SIG-M5 (cell line): ENCODE measurements at regions not wholly inside any gene's neighbourhood (a gene's known extent, or its start where the extent isn't known, plus 50 kb on each side); places are given as distances from the start of the nearest gene placed in this dataset.
"Not testable (repeated sequence)": the region's sequence is repeated elsewhere in the genome, so short reads cannot be mapped to it uniquely, and the experiment has no call there.

ENCODE experiments used
- DNase-seq: peaks from one replicate; lab custom pipeline; 2025; lab: John Stamatoyannopoulos, UW

GRCh38 chr11:109480251-109480650 is 58.3 kb downstream of the C11orf87 start:
- no peak for DNase-seq

- DNase-seq = no peak
These were observed 64.1 kb downstream of the C11orf87 start for GRCh38 chr11:109486129-109486528.

GRCh38 chr11:109490953-109491635 is 69.1 kb downstream of the C11orf87 start:
- DNase-seq = no peak

- DNase-seq = no peak
These were observed 84.1 kb downstream of the C11orf87 start for GRCh38 chr11:109506115-109506514.

- DNase-seq = no peak
These were observed 85.3 kb downstream of the C11orf87 start for GRCh38 chr11:109507331-109507730.

GRCh38 chr11:109507836-109508561 is 86.0 kb downstream of the C11orf87 start:
- no peak for DNase-seq

GRCh38 chr11:109508943-109509342 is 87.0 kb downstream of the C11orf87 start:
- DNase-seq = no peak

GRCh38 chr11:109510316-109510715 is 88.3 kb downstream of the C11orf87 start:
- DNase-seq = no peak

- no peak for DNase-seq
These were observed 89.6 kb downstream of the C11orf87 start for GRCh38 chr11:109511598-109511997.

- DNase-seq = no peak
These were observed 90.3 kb downstream of the C11orf87 start for GRCh38 chr11:109512249-109512648.

- DNase-seq = no peak
These were observed 90.7 kb downstream of the C11orf87 start for GRCh38 chr11:109512680-109513079.

- DNase-seq = no peak
These were observed 92.5 kb downstream of the C11orf87 start for GRCh38 chr11:109514313-109515018.

GRCh38 chr11:109519253-109519652 is 97.3 kb downstream of the C11orf87 start:
- no peak for DNase-seq

GRCh38 chr11:109521571-109522086 is 99.6 kb downstream of the C11orf87 start:
- no peak for DNase-seq

GRCh38 chr11:109522116-109522755 is 100.2 kb downstream of the C11orf87 start:
- no peak for DNase-seq

- not testable (repeated sequence) for DNase-seq
These were observed 103.6 kb downstream of the C11orf87 start for GRCh38 chr11:109525636-109526035.

GRCh38 chr11:109526061-109526460 is 104.1 kb downstream of the C11orf87 start:
- no peak for DNase-seq

GRCh38 chr11:109526931-109527330 is 104.9 kb downstream of the C11orf87 start:
- DNase-seq = no peak

- DNase-seq = no peak
These were observed 105.5 kb downstream of the C11orf87 start for GRCh38 chr11:109527496-109527895.

- DNase-seq = no peak
These were observed 125.5 kb downstream of the C11orf87 start for GRCh38 chr11:109547356-109548027.

- no peak for DNase-seq
These were observed 130.4 kb downstream of the C11orf87 start for GRCh38 chr11:109552376-109552775.

GRCh38 chr11:109553284-109553683 is 131.3 kb downstream of the C11orf87 start:
- DNase-seq = no peak
